Neural cell (in vitro differentiated cells): ENCODE measurements at regions not wholly inside any gene's neighbourhood (a gene's known extent, or its start where the extent isn't known, plus 50 kb on each side); places are given as distances from the start of the nearest gene placed in this dataset.

Experiments used
- CTCF ChIP-seq: fragments of 450-650 bp; IDR thresholded peaks from 2 replicates; pipeline ENCODE4 v1.5.1; 2014; ENCODE audit warnings: antibody characterized with exemption, mild to moderate bottlenecking, moderate library complexity; ENCODE audit not compliant: poor library complexity, severe bottlenecking
- EP300 ChIP-seq: fragments of 450-650 bp; conservative IDR thresholded peaks from 2 replicates; pipeline ENCODE4 v1.6.1; 2014; ENCODE audit warnings: antibody characterized with exemption, mild to moderate bottlenecking, moderate library complexity; ENCODE audit not compliant: poor library complexity, severe bottlenecking
- MXI1 ChIP-seq: fragments of 450-650 bp; conservative IDR thresholded peaks from 2 replicates; pipeline ENCODE4 v1.6.1; 2014; ENCODE audit warnings: antibody characterized with exemption, mild to moderate bottlenecking; ENCODE audit not compliant: poor library complexity, severe bottlenecking
- REST ChIP-seq: IDR thresholded peaks from 2 replicates; pipeline ENCODE4 v1.6.1; 2012; ENCODE audit warnings: borderline replicate concordance

GRCh38 chr6:147757291-147757690 lies 248.8 kb downstream of the SAMD5 start:
- TF ChIP-seq CTCF (no peak), REST (no peak), EP300 (no peak), MXI1 (no peak)
